OCI-M1 (cell line): ENCODE measurements at regions not wholly inside any gene's neighbourhood (a gene's known extent, or its start where the extent isn't known, plus 50 kb on each side); places are given as distances from the start of the nearest gene placed in this dataset.

ENCODE experiments used
- DNase-seq: peaks from one replicate; lab custom pipeline; 2025; lab: John Stamatoyannopoulos, UW

GRCh38 chr1:217205578-217205977 lies 425.3 kb downstream of the GPATCH2 start:
- DNase-seq, result no peak

GRCh38 chr1:217196616-217197015 lies 434.3 kb downstream of the GPATCH2 start:
- DNase-seq, result no peak

- no peak for DNase-seq
Observed at GRCh38 chr1:217193151-217193550, 437.7 kb downstream of the GPATCH2 start.

- DNase-seq, result no peak
Observed at GRCh38 chr1:217191441-217191840, 439.4 kb downstream of the GPATCH2 start.

- no peak for DNase-seq
Observed at GRCh38 chr1:217190359-217190758, 440.5 kb downstream of the GPATCH2 start.

GRCh38 chr1:217189362-217189761 lies 441.5 kb downstream of the GPATCH2 start:
- no peak for DNase-seq

- DNase-seq, result no peak
Observed at GRCh38 chr1:217188280-217189237, 442.3 kb downstream of the GPATCH2 start.

- no peak for DNase-seq
Observed at GRCh38 chr1:217186664-217187063, 444.2 kb downstream of the GPATCH2 start.

- no peak for DNase-seq
Observed at GRCh38 chr1:217184854-217185253, 446.0 kb downstream of the GPATCH2 start.

- DNase-seq, result no peak
Observed at GRCh38 chr1:217182992-217183391, 447.9 kb downstream of the GPATCH2 start.

GRCh38 chr1:217181756-217182155 lies 449.1 kb downstream of the GPATCH2 start:
- DNase-seq, result no peak

- no peak for DNase-seq
Observed at GRCh38 chr1:217181176-217181746, 449.6 kb downstream of the GPATCH2 start.

- DNase-seq, result no peak
Observed at GRCh38 chr1:217180443-217180842, 450.4 kb downstream of the GPATCH2 start.

GRCh38 chr1:217164403-217164802 lies 441.2 kb upstream of the ESRRG start:
- DNase-seq, result no peak

- DNase-seq, result no peak
Observed at GRCh38 chr1:217153361-217153760, 430.1 kb upstream of the ESRRG start.

- no peak for DNase-seq
Observed at GRCh38 chr1:217150366-217150765, 427.1 kb upstream of the ESRRG start.

- no peak for DNase-seq
Observed at GRCh38 chr1:217149791-217150190, 426.6 kb upstream of the ESRRG start.

- no peak for DNase-seq
Observed at GRCh38 chr1:217141711-217142110, 418.5 kb upstream of the ESRRG start.

GRCh38 chr1:217140041-217140901 lies 417.0 kb upstream of the ESRRG start:
- no peak for DNase-seq

GRCh38 chr1:217139513-217139912 lies 416.3 kb upstream of the ESRRG start:
- DNase-seq, result no peak

GRCh38 chr1:217138799-217139466 lies 415.7 kb upstream of the ESRRG start:
- no peak for DNase-seq
